ENCODE measurements at regions not wholly inside any gene's neighbourhood (a gene's known extent, or its start where the extent isn't known, plus 50 kb on each side); places are given as distances from the start of the nearest gene placed in this dataset.
A peak's percentile ranks its signal among the peaks of the same experiment; 100 is the strongest.
"Not testable (repeated sequence)": the region's sequence is repeated elsewhere in the genome, so short reads cannot be mapped to it uniquely, and the experiment has no call there.

DNA sequence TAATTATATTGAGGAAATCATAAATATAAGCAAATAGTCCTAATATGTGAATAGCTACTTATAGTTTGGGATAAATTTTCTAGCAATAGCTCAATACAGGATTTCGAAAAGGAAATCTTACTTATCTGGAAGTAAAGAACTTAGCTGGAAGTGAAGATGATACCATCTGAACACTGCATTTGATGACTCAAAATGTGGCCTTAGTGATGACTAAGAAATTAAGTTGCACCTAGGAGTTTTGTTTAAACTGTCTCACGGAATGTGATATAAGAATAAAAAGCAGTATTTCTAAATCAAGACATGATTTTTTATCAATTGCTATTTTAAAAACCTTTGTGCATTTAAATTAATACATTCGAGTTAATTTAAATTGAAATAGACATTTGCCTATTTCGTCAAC lies 91.2 kb downstream of the EOMES start:
- peak; percentile 26 for DNase-seq (ENCODE audit: low read depth)

DNA sequence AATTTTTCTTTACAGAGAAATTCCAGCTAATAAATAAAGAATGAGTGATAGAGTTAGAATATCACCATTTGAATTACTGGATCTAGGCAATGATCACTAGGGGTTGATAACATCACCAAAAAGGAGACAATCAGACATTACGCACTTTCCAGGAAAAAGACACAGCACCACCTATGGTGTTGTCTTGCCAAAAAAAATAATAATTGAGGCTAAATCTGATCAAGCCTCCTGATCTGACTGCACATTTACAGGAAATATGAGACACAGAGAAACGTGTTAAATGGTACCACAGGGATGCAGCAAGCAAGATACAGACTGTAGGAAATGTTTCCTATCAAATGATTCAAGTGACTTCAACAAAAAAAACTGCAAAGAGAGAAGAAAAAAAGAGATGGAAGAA lies 92.8 kb downstream of the EOMES start:
- DNase-seq (ENCODE audit: low read depth): no peak

DNA sequence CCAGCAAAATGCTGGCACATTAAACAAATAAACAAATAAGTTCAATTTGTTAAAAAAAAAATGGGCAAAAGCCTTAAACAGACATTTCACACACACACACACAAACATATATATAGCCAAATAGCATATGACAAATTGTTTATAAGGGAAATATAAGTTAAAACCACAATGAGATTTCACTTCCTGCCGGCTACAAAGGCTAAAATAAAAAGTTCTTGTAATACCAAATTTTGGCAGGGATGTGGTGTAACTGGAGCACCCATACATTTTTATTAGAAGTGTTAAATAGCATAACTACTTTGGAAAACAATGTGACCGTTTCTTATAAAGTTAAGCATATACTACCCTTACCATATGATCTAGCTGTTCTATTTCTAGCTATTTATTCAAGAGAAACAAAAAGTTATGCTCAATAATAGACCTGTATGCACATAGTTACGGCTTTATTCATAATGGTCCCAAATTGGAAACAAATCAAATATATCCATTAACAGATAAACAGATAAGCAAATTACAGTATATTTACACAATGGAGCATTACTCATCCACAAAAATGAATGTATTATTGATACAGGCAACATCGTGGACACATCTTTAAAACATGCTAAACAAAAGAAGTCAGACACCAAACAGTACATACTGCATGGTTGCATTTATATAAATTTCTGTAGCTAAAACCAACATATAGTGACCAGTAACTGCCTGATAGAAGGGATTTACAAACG lies 93.9 kb downstream of the EOMES start:
- DNase-seq (ENCODE audit: low read depth): no peak

DNA sequence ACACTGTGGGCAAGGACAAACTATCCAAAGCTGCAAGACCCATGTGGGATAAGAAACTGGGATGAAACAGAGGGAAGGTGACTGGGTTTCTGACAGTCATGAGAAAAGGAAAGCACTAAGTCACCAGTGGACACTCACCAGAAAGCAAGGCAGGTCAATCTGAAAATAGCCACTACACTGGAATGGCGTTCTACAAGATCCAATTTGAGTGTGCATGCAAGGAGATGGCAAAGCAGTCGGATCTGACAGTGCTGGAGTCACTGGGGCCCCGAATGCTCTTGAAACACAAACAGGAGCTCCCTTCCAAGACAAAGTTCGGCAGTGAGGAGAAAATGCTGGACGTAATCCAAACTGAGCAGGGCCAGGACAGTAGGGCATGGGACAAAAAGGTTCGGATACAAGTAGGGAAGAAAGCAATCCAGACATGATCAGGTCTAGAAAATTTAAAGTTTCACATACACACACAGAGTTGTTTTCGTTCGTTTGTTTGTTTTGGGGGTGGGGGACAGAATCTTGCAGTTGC lies 95.5 kb downstream of the EOMES start:
- no peak for DNase-seq (ENCODE audit: low read depth)

DNA sequence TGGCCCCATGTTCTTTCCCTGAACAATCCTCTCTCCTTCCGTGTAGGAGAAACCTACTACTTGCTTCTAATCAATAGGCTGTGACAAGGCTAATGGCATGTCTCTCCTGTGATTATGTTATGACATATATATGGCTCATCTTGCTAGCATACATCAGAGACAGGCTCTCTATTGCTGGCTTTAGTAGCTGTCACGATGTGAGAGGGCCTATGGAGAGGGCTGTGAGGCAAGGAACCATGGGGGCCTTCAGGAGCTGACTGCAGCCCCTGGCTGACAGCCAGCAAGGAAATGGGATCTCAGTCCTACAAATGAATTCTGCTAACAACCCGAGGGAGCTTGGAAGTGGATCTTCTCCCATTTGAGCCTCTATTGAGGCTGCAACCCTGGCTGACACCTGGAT lies 96.3 kb downstream of the EOMES start:
- DNase-seq (ENCODE audit: low read depth): no peak

DNA sequence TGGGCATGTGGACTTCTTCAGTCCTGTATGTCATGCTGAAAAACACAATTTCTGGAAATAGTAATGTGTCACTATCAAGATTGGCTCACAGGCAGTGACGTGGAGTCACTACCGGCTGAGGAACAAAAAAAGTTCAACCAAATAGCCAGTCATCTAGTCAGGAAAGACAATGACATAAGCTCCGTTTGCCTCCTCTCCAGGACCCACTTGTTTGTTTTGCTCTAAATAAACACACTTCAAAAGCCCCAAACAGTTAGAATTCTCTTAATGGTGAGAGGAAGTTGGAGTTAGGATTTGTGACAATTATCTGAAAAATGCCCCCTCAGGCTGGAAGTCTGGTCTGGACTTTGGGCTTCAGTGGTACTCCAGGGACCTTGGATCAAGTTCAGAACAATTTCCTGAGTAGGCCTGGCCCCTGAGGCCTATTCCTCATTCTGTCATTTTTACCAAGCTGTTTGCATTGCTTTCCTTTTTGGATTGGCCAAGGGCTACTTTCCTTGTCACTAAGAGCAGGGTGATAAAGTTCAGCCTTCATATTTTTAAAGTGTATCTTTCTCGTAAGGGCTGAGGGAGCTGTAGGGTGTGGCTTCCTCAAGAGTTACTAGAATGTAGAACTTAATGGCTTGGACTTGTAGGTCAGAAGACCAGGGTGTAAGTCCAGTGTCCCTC lies 98.9 kb downstream of the EOMES start:
- no peak for DNase-seq (ENCODE audit: low read depth)

DNA sequence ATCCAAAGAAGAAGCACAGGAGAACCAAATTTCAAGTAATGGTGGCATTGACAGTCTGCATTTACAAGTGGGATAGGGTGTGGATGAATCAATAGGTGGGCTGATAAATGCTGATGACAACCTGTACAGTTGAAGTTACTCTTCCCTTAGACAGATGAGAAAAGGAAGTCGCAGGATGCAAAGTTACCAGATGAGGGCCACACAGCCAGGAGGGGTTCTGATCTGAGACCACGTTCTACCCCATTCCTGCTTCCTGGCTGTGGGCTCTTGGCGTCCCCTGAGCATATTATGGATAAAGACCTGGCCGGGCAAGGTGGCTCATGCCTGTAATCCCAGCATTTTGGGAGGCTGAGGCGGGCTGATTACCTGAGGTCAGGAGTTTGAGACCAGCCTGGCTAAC lies 104.6 kb downstream of the EOMES start:
- no peak for DNase-seq (ENCODE audit: low read depth)

DNA sequence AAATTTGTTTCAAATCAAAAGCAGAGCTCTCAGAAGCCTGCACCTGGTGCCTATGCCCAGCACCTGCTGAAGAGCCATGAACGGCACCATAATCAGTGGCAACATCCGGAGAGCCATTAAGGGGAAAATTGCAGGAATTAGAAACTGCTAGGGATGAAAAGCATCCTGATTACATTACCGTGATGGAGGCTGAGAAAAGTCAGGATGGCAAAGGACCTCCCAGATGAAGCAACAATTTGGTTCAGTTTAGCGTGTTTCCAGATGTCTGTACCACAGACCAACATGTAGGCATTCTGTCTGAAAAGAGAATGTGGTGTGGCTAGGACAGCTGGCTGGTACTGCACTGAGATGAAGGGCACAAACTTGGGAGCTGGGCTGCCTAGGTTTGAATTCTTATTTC lies 106.1 kb downstream of the EOMES start:
- no peak for DNase-seq (ENCODE audit: low read depth)

DNA sequence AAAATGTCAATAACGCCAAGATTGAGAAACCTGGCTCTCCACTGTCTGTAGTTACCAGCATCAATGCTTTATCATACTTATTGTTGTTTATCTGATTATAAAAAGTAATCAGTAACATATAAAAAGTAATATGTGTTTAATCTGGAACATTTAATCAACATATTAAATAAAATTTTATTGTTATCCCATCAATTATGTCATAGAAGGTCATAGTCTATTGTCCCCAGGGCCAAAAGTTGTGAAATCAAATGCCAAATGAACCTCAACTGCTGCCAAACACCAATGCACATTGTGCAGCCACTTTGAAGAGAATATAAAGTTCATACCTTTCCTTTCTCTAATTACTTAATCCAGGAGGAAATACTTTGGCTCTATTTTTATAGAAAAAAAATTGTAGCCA lies 106.6 kb downstream of the EOMES start:
- no peak for DNase-seq (ENCODE audit: low read depth)

DNA sequence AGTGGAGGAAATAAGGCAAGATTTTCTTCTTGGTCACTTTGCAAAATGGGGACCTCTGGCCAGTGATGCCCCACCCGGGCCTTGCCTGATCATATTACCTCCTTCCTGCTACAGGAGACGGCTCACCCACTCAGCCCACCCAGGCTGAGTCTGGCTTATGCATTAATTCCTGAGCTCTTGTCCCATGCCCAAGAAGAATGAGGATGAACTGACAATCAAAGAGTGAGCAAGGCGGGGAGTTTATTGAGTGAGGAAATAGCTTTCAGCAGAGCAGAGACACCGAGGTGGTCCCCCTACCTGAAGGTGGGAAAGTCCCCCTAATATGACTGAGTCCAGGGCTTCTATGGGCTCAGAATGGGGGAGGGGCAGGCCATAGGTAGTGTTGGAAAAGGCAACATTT lies 107.5 kb downstream of the EOMES start:
- DNase-seq (ENCODE audit: low read depth): no peak

DNA sequence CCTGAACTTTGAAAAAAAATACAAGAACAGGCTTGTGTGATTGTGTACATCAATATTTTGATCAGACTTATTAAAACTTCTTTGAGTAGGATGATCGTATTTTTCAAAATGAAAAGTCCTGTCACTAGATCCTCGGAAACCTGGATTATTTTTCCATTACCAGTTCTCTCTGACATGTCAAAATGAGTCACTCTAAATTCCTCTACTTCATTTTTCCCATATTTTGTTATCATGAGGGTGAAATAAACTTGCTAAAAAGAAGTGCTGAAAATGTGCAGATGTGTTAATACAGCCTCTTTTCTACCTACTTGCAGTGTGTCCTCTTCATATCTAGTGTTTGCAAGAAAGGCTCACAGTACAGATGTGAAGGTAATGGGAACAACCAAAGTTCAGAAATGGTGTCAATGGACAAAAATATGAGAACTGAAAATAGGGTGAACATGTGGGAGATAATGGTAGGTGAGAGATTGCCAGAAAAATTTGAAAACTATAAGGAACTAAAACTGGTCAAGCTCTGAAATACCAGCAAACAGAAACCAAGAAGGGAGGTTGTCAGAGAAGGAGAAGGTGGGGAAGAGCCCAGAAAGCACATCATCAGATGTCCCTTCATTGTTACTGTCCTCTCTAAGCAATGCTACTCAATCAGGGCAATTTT lies 108.2 kb downstream of the EOMES start:
- no peak for DNase-seq (ENCODE audit: low read depth)

DNA sequence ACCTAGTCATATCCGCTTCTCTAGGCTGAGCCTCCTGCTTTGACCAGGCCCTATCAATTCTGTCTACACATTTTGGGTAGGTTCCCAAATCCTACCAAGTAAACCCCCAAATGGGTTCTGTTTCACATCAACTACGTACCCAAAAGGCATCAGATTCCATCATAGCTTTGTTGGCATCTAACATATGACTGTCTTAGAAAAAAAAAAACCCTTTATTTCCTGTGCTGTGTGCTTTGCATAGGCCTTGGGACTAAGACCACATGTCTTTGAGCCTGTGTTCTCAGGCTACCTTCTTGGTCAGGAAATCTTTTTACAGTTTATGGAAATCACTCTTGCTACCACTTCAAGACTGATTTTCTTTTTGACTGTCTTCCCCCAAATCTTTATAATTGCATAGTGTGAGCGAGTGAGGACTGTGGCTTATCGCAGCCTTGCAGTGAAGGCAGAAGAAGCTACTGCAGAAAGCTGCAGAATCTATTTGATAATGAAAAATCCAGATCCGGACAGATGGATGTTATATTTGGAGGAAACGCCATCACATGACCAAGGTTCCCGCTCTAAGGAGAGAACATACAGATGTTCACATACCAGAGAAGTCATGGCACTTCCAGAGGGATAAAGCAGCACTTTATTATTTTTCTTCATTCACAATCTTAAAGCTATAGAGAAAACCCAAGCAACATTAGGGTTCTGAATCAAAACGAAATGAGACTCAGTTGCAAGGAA lies 111.2 kb downstream of the EOMES start:
- no peak for DNase-seq (ENCODE audit: low read depth)

DNA sequence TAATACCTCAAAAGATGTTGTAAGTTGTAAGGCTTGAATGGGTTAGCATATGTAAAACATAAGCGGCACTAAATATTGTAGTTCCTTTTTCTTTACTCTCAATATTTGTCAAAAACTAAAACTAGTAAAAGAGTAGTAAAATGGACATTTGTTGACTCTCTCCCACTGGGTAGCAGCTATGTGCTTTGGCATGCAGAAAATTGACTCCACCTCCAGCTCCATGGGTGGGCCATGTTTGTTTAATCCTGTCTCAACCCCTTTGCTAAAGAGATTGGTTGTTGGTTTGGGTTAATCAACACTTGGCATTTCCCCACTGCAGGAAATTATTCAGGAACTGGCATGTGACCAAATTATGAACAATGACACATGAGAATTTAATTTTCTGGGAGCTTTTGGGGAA lies 114.8 kb downstream of the EOMES start:
- DNase-seq (ENCODE audit: low read depth): peak; percentile 42

DNA sequence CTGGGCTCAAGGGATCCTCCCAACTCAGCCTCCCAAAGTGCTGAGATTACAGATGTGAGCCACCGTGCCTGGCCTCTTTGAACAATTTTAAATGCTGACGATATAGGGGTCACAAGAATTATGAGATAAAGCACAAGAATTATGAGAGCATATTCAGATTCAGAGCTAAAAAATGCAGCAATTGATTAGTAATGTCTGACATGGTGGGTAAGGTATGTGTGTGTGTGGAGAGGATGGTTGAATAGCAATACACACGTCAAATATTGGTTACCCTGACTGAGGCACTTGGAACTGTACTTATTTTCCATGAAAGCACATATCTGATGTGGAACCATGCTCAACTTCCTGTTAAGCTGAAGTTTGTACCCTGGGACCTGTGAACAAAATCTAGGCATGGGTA lies 115.6 kb downstream of the EOMES start:
- peak; percentile 17 for DNase-seq (ENCODE audit: low read depth)

DNA sequence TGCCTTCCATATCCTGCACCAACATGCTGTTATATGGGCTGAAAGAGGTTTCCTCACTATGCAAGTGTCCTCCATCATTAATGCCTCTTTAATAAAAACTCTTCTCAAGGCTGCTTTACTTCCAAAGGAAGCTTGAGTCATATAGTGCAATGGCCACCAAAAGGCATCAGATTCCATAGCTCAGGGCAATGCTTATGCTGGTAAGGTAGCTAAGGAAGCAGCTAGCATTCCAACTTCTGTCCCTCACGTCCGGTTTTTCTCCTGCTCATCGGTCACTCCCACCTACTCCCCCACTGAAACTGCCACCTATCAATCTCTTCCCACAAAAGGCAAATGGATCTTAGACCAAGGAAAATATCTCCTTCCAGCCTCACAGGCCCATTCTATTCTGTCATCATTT lies 117.1 kb upstream of the SLC4A7 start:
- peak; percentile 68 for DNase-seq (ENCODE audit: low read depth)

DNA sequence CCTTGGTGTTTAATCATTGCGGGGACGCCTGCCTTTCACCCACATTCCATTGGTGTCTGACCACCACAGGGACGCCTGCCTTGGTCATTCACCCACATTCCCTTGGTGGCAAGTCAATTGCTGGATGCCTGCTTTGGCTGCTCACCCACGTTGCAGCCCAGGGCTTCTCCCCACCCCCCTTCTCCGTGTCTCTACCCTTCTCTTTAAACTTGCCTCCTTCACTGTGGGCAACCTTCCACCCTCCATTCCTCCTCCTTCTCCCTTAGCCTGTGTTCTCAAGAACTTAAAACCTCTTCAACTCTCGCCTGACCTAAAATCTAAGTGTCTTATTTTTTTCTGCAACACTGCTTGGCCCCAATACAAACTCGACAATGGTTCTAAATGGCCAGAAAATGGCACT lies 115.6 kb upstream of the SLC4A7 start:
- DNase-seq (ENCODE audit: low read depth): not testable (repeated sequence)

DNA sequence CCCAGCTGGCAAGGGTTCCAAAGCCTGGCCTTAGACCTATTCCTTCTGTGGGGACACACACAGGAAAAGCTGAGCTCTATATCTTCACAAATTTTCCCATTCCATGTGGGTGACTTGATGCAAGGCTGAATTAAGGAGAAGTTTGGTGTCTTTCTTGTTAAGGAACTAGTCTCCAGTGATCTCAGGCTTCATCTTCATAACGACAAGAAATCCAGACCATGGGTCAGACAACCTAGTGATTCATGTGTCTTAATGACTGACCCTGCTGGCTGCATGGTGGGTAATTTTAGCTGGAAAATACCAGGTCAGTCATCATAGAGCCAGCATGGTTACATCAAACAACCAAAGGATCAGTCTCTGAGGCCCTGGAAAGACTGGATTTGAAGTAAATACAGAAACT lies 112.7 kb upstream of the SLC4A7 start:
- peak; percentile 30 for DNase-seq (ENCODE audit: low read depth)

DNA sequence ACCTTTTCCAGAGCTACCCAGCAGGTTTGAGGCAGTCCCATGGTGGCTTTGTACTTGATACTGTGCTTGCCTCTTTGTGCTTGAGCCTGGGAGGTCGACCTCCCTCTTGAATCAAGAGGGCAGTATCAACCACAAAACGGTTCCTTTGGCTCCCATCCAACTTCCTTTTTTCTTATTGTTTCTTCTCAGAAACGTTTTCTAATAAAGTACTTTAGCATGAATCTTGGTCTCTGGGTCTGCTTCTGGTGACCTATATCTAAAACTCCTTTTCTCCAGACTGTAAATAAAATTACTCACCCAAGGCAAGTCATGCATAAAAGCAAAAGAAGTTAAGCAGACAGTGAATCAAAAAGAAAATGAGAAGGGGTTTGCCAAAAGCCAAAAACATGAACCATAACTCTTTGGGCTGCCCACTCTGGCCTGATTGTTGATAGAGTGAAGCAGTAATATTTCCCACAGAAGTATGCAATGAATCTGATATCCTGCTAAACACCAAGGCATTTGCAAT lies 112.2 kb upstream of the SLC4A7 start:
- peak; percentile 16 for DNase-seq (ENCODE audit: low read depth)

DNA sequence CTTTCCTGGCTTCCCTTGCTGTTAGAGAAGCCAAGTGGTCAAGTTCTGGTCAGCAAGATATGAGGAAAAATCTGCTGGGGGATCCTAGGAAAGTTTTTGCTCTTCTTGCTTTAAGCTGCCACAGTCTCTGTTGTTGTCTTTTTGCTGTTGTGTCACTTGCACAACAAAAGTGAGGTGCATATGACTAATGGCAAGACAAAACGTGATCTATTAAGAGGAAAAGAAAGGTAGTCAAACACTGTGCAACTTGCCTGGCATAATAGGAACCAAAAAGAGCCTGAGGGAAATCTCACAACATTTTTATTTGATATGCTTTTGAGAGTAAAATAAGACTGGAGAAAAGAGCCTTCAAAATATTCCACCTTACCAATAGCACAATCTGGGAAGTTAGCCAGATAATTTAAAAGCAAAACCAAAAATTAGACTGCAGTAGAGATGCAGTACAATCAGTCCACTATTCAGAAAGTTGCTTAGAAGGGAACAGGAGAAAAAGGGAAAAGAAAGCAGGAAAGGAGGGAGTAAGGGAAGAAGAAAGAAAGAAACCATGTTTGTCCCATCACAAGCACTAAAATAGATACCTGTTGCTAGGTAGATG lies 110.0 kb upstream of the SLC4A7 start:
- DNase-seq (ENCODE audit: low read depth): no peak

DNA sequence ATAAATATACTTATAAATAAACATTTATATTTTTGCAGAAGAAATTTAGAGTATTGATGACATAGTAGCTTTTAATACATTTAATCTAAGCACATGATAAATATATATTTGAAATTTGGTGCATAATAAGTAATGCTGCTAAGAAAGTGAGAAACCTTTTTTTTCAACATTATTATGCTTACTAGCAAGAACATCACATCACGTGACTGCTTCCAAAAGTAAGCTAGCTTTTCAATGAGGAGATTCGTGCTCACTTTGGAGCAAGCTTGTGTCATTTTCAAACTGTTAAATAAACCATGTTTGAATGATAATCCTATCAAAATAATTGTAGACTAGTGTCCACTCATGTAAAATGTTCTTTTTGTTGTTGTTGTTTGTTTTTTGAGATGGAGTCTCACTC lies 109.0 kb upstream of the SLC4A7 start:
- no peak for DNase-seq (ENCODE audit: low read depth)

Measured in HT1080 (cell line).